DMS153 (cell line): ENCODE measurements at regions not wholly inside any gene's neighbourhood (a gene's known extent, or its start where the extent isn't known, plus 50 kb on each side); places are given as distances from the start of the nearest gene placed in this dataset.

Source experiments
- DNase-seq: peaks from one replicate; lab custom pipeline; 2025; lab: John Stamatoyannopoulos, UW

DNA sequence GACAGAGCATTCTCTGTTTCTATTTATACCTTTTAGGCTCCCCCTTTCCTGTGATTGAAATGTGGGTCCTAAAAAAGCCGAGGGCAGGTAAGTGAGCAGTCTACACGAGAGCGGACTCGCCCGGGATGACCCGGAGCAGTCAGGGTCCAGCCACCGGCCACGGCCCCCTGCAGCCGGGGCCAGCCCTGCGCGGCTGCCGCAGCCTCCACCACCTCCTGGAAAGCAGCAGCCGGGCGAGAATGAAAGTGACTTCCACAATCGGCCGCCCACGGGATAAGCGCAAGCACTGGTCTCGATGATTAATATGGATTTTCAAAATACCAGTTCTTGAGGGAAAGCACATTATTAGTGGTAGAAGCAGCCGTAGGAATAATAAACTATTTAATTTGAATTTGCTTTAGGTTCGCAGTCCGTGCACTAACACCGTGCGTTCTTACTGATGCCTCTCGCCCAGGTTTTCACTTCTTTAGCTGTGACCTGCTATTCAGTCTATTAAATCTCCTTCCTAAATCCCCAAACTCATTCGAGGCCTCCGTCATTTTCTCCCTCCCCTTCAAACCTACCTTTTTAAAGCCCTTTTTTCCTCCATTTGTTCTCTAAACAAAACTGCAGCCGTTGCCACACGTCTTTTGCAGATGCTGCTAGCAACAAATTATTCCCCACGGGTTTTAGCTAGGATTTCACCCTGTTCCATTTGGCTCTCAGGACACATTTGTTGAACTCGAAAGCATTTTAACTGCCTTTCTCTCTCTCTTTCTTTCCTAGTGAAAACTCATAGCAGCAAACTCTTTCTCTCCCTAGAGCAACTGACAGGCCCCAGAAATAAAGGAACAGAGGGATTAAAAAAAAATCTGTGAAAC is 1015.1 kb upstream of the PIK3C3 start:
- DNase-seq = no peak

DNA sequence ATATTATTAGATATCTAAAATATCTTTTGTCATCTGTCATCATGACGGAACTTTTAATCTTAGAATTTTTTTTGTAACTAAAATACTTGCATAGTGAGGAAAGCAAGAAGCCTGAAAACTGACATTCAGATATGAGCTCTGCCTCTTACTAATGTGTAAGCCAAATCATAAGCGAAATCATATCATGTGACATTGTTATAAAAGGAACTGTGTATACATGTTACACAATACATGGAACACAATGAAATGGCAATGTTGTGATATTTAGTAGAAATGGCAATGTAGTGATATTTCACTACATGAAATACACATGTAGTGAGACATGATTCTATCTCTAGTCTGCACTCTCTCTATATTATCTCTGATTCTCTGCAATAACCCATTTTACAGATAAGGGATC is 1016.4 kb upstream of the PIK3C3 start:
- no peak for DNase-seq

- no peak for DNase-seq
Observed at GRCh38 chr18:40937386-40937785, 1017.6 kb upstream of the PIK3C3 start.

DNA sequence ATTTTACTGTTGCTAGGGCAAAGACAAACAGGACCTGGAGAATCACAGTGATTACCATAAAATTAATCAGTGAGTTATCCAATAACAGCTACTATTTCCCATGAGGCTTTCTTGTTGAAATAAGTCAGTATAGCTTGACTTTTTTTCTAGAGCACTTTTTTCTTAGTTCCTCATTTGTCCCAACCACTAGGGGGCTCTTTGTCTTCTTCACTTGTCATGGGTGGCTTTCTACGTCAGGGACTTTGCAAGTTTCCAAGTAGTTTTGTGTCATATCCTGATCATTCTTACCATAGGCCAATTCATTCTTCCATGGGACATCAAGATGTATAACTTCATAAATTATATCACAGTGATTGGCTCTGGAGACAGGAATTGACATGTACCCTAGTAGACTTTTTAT is 1019.6 kb upstream of the PIK3C3 start:
- DNase-seq = no peak

DNA sequence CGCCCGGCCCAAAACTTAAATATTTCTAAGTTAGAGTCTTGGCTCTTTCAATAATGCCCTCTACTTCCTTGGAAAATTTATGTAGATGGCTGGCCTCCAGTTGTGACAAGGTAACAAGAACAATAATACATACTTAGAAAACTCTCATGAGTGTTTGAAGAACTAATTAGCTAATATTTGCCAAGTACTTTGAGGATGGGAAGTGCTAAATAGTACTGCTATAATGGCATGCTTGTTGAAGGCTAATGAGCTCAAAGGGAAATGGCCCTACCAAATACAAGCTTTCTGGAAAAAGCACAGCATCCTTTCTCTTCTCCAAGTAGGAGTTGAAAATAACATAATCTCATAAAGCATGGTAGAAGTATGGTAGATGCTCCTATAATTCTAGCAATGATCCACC is 1022.2 kb upstream of the PIK3C3 start:
- no peak for DNase-seq

GRCh38 chr18:40930211-40930882 is 1024.7 kb upstream of the PIK3C3 start:
- no peak for DNase-seq

DNA sequence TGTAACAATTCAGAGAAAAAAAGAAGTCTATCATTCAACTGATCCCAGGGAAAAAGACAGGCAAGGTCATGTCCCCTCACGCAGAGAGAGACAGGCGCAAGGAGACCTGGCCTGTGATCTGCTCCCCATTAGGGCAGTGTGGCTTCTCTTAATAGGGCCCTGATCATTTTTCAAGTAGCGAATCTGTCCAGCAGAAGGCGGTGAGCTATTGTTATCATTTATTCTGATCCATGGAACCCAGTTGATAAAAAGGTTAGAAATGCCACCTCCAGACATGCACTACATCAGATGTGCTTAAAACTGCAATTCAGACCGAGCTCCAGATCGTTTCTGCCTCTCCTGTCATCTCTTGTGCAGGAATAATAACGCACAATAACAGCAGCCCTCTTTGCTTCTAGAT is 1025.6 kb upstream of the PIK3C3 start:
- no peak for DNase-seq

DNA sequence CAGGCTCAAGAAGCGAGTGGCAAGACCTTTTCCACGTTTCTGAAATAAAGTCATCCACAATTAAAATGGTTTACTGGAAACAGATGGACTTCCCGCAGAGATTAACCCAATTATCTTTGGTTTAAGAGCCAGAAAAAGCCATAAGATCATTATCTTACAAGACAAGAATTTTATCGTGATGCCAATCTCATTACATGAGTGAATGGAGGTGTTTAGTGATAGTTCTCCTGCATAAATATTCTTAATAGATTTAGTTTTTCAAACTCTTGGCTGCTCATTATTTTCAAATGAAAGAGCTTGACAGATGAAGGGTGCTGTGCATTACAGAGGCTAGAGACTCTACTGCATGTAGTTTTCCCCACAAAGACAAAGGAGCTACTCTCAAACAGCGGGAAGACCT is 1028.4 kb upstream of the PIK3C3 start:
- DNase-seq = no peak

GRCh38 chr18:40925071-40925541 is 1029.9 kb upstream of the PIK3C3 start:
- no peak for DNase-seq

- no peak for DNase-seq
Observed at GRCh38 chr18:40921845-40922629, 1033.0 kb upstream of the PIK3C3 start.

DNA sequence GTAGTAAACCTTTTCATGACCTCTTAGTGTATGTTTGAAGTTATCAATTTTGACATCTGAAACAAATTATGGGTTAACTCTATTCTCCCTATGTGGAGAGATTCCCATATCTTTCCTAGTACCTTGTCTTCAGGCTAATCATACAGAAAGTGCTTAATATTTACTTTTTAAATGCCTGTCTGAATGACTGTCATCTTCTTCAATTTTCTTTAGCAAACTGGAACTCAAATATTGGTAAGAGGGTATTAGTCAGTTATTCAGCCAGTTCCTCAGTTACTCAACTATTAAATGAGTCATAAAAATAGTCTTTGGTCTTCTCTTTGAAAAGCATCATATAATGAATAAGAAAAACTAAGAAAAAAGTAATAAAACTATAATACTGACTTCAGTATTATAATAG is 1038.0 kb upstream of the PIK3C3 start:
- no peak for DNase-seq

DNA sequence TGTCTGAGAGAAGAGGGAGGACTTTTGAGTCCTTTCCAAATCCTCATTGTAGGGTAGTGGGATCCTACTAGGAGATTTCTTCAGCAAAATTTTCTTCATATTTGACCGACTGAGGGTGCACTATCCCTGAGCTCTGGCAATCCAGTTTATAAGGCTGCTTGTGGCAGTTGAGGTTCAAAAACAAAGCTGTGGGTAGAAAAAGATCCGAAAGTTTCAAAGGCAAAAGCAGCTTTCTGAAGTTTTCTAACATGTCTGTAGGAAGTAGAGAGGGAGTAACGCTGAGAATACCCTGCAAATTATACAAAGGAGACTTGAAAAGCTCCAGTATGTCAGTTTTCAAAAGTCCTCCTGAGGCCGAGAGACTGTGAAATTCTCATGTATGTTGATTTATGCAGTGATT is 1039.3 kb upstream of the PIK3C3 start:
- no peak for DNase-seq

GRCh38 chr18:40911582-40912254 is 1043.3 kb upstream of the PIK3C3 start:
- DNase-seq = no peak

DNA sequence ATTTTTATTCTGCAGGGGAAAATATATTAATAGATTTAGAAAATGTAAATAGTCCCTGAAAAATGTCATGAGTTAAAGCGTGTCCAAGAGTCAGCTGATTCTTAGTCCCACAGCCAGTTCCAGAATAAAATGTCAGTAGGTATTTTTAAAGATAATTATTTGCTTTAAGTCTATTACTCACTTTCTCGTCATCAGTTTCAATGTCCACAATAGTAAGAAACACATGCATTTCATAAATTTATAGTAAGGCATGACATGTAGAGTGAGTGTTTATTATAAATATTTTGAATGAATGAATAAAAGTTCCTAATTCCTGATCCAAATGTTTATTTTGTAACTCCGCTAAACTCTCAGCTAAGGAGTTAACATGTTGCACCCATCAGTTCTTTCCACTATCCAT is 1044.0 kb upstream of the PIK3C3 start:
- no peak for DNase-seq

DNA sequence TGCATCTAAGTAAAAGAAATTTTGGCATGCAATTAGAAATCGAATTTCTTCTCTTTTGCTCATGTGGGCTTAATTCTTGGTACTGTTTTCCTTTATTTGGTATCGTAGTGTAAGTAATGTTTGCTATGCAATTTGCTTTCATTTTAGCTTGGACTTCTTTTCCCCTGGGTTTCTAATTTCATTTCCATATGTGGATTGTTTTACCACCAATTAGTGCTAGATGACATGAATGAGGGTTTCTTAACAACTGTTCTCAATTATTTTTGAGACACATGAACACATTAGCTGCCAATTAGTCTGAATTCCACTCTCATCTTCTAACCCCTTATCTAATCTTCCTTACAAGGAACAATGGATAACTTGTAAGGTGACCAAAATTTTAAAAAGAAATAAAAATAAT is 1047.2 kb upstream of the PIK3C3 start:
- no peak for DNase-seq

GRCh38 chr18:40904295-40904694 is 1050.7 kb upstream of the PIK3C3 start:
- no peak for DNase-seq

DNA sequence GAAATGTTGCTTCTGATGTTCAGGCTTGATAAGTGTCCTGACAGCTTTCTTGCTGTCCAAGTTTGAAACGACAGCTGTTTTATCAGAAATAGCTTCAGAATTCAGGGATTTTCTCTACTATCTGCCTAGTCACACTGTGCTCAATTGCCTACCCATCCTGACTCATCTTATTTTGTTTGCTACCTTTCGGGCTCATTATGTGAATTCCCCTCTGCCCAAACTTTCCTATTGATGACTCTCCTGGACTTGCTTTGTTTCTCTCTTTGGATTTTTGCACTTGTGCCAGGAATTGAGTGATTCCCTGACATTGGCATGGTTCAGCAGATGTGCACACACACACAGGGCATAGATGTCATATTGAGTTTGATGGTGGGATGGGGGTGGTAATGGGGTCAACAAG is 1052.6 kb upstream of the PIK3C3 start:
- no peak for DNase-seq

DNA sequence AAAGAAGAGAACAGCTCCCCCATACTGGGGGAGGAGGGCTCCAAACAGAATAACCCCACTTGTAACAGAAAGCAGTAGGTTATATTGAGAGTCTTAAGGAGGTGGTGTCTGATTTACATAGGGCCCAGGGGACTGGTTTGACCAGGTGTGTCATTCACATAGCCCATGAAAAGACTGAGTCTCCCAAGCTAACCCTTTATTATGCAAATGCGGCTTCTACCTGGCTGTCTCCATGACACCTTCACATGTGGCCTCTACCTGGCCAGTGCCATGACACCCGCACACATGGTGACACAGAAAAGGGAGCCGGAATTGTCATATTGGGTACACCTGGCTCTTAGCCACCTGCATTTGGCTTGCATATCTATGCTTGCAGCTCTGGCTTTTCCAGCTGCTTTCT is 1057.2 kb upstream of the PIK3C3 start:
- no peak for DNase-seq

DNA sequence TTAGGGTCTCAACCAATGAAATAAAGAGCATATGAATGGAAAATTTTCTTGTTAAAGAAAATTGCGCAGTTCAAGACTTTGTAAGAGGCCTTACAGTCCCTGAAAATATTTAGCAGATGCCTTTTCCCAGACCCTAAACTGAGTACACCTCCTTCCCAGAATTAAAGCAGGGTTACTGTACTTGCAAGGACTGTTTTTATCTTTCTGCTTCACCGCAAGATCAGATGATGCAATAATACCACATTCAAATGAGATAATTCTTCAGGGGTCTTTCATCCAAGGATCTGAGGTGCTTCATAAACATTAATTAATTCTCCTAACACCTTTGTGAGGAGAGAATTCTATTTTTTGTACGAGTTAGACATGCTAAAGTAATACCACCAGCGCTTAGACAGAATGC is 1071.8 kb upstream of the PIK3C3 start:
- DNase-seq = no peak

- no peak for DNase-seq
Observed at GRCh38 chr18:40882468-40882867, 1072.6 kb upstream of the PIK3C3 start.

DNA sequence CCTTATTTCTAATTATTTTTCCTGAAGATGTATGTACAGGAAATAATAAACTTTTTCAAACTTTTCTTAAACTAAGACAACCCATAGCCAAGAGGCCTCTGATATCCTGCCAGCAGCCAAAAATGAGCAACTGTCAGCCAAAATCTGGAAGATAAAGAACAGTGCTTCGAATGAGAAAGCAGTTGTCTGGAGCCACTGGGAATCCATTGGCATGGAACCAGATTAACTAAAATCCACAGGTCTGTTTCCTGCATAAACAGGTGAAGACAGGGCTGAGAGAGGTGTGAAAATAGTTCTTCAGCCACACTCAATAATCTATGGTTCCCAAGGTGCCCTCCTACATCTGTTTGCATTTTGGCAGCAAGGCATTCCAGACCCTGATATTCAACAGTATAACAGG is 1076.7 kb upstream of the PIK3C3 start:
- DNase-seq = no peak

GRCh38 chr18:40877096-40877495 is 1077.9 kb upstream of the PIK3C3 start:
- no peak for DNase-seq
